H9 (cell line): ENCODE measurements at regions not wholly inside any gene's neighbourhood (a gene's known extent, or its start where the extent isn't known, plus 50 kb on each side); places are given as distances from the start of the nearest gene placed in this dataset.

Experiments
- DNase-seq: peaks from one replicate; pipeline ENCODE4 v3.0.0-alpha.2; 2017
- H2AFZ ChIP-seq: one replicate; pipeline ENCODE4 v1.6.1; 2013; ENCODE audit warnings: mild to moderate bottlenecking, low read length, control low read depth, moderate library complexity
- H2AK5ac ChIP-seq: 2 replicates; pipeline ENCODE4 v1.6.1; 2013; ENCODE audit warnings: low read length, control low read depth, mixed read lengths; ENCODE audit not compliant: insufficient read length
- H2BK120ac ChIP-seq: one replicate; pipeline ENCODE4 v1.6.1; 2013; ENCODE audit warnings: low read depth, mild to moderate bottlenecking, low read length, control low read depth, inconsistent platforms; ENCODE audit not compliant: poor library complexity, severe bottlenecking
- H2BK12ac ChIP-seq: 2 replicates; pipeline ENCODE4 v1.6.1; 2013; ENCODE audit warnings: low read length, control low read depth, mixed read lengths, low read depth; ENCODE audit not compliant: insufficient read length
- H2BK15ac ChIP-seq: 2 replicates; pipeline ENCODE4 v1.6.1; 2013; ENCODE audit warnings: low read depth, low read length, control low read depth
- H2BK20ac ChIP-seq: one replicate; pipeline ENCODE4 v1.6.1; 2013; ENCODE audit warnings: low read depth, mild to moderate bottlenecking, low read length, control low read depth, inconsistent platforms; ENCODE audit not compliant: poor library complexity, severe bottlenecking
- H2BK5ac ChIP-seq: 2 replicates; pipeline ENCODE4 v1.6.1; 2013; ENCODE audit warnings: low read length, control low read depth, mixed read lengths; ENCODE audit not compliant: insufficient read length
- H3K14ac ChIP-seq: 2 replicates; pipeline ENCODE4 v1.6.1; 2013; ENCODE audit warnings: low read length, control low read depth; ENCODE audit not compliant: insufficient read depth
- H3K18ac ChIP-seq: 2 replicates; pipeline ENCODE4 v1.6.1; 2013; ENCODE audit warnings: low read depth, mild to moderate bottlenecking, mixed read lengths, low read length, control low read depth; ENCODE audit not compliant: insufficient read length
- H3K23ac ChIP-seq: 2 replicates; pipeline ENCODE4 v1.6.1; 2013; ENCODE audit warnings: low read length, control low read depth, mixed read lengths, low read depth; ENCODE audit not compliant: insufficient read length
- H3K23me2 ChIP-seq: 2 replicates; pipeline ENCODE4 v1.6.1; 2013; ENCODE audit warnings: low read depth, mild to moderate bottlenecking, mixed read lengths, low read length, control low read depth; ENCODE audit not compliant: insufficient read length, poor library complexity, severe bottlenecking
- H3K27ac ChIP-seq: 2 replicates; pipeline ENCODE4 v1.5.1; 2013; ENCODE audit warnings: low read length, control low read depth, mixed read lengths, low read depth; ENCODE audit not compliant: insufficient read length
- H3K27me3 ChIP-seq: 2 replicates; pipeline ENCODE4 v1.6.1; 2013; ENCODE audit warnings: low read length, control low read depth, inconsistent platforms; ENCODE audit not compliant: insufficient read depth
- H3K4ac ChIP-seq: 2 replicates; pipeline ENCODE4 v1.6.1; 2013; ENCODE audit warnings: low read depth, mild to moderate bottlenecking, control low read depth, inconsistent platforms, low read length, moderate library complexity
- H3K4me1 ChIP-seq: 2 replicates; pipeline ENCODE4 v1.6.1; 2013; ENCODE audit warnings: low read length, control low read depth, inconsistent platforms; ENCODE audit not compliant: insufficient read depth
- H3K4me2 ChIP-seq: 2 replicates; pipeline ENCODE4 v1.6.1; 2013; ENCODE audit warnings: low read length, control low read depth, mixed read lengths; ENCODE audit not compliant: insufficient read length, insufficient read depth
- H3K56ac ChIP-seq: 2 replicates; pipeline ENCODE4 v1.6.1; 2013; ENCODE audit warnings: low read depth, mild to moderate bottlenecking, mixed read lengths, low read length, control low read depth; ENCODE audit not compliant: insufficient read length
- H3K79me1 ChIP-seq: 2 replicates; pipeline ENCODE4 v1.6.1; 2013; ENCODE audit warnings: low read depth, mild to moderate bottlenecking, moderate library complexity, low read length, control low read depth, inconsistent platforms; ENCODE audit not compliant: insufficient read depth, poor library complexity, severe bottlenecking
- H3K79me2 ChIP-seq: 2 replicates; pipeline ENCODE4 v1.6.1; 2013; ENCODE audit warnings: low read length, control low read depth, inconsistent platforms; ENCODE audit not compliant: insufficient read depth
- H3K9ac ChIP-seq: 2 replicates; pipeline ENCODE4 v1.6.1; 2013; ENCODE audit warnings: low read length, control low read depth, mixed read lengths; ENCODE audit not compliant: insufficient read length; ENCODE audit errors: extremely low read depth
- H3K9me3 ChIP-seq: one replicate; pipeline ENCODE4 v1.6.1; 2013; ENCODE audit warnings: low read depth, low read length, inconsistent platforms; ENCODE audit not compliant: control insufficient read depth
- H3T11ph ChIP-seq: one replicate; pipeline ENCODE4 v1.6.1; 2013; ENCODE audit warnings: mild to moderate bottlenecking, low read length, control low read depth, inconsistent platforms
- H4K20me1 ChIP-seq: one replicate; pipeline ENCODE4 v1.6.1; 2013; ENCODE audit not compliant: control insufficient read depth, insufficient read length, insufficient read depth
- H4K5ac ChIP-seq: 2 replicates; pipeline ENCODE4 v1.6.1; 2013; ENCODE audit warnings: low read depth, mild to moderate bottlenecking, mixed read lengths, low read length, control low read depth; ENCODE audit not compliant: insufficient read length
- H4K8ac ChIP-seq: replicated peaks from 2 replicates; pipeline ENCODE4 v1.6.1; 2013; ENCODE audit warnings: low read length, control low read depth, mixed read lengths, low read depth; ENCODE audit not compliant: insufficient read length
- H4K91ac ChIP-seq: 2 replicates; pipeline ENCODE4 v1.6.1; 2013; ENCODE audit warnings: low read depth, mild to moderate bottlenecking, moderate library complexity, mixed read lengths, low read length, control low read depth; ENCODE audit not compliant: insufficient read length
- H3K27ac Mint-ChIP-seq, 3 experiments: 2 replicates in 2 of 3; 3 replicates in 1 of 3; pipeline ENCODE4 v1.8.0; 2020 to 2021; ENCODE audit warnings: mixed read lengths in 3 of 3, mild to moderate bottlenecking in 1 of 3, moderate library complexity in 1 of 3
- H3K27me3 Mint-ChIP-seq: 2 replicates; pipeline ENCODE4 v1.8.0; 2021; ENCODE audit warnings: low read depth, mild to moderate bottlenecking, moderate library complexity, mixed read lengths
- H3K36me3 Mint-ChIP-seq, 3 experiments: 2 replicates in 2 of 3; 3 replicates in 1 of 3; pipeline ENCODE4 v1.8.0; 2020 to 2021; ENCODE audit warnings: low read depth in 3 of 3, mixed read lengths in 3 of 3; ENCODE audit not compliant: insufficient read depth in 1 of 3
- H3K4me1 Mint-ChIP-seq, 2 experiments: 2 replicates each; pipeline ENCODE4 v1.8.0; 2020; ENCODE audit warnings: mixed read lengths in 2 of 2
- H3K4me3 Mint-ChIP-seq, 2 experiments: 2 replicates in 1 of 2; 3 replicates in 1 of 2; pipeline ENCODE4 v1.8.0; 2020 to 2021; ENCODE audit warnings: mild to moderate bottlenecking in 2 of 2, mixed read lengths in 2 of 2, moderate library complexity in 1 of 2
- H3K9me3 Mint-ChIP-seq, 2 experiments: 2 replicates in 1 of 2; 3 replicates in 1 of 2; pipeline ENCODE4 v1.8.0; 2020; ENCODE audit warnings: mild to moderate bottlenecking in 2 of 2, mixed read lengths in 2 of 2, moderate library complexity in 1 of 2
- CTCF ChIP-seq: fragments of 200-600 bp; sonication (generic); conservative IDR thresholded peaks from 3 replicates; pipeline ENCODE4 v1.8.0; 2021; ENCODE audit warnings: antibody characterized with exemption, mild to moderate bottlenecking

DNA sequence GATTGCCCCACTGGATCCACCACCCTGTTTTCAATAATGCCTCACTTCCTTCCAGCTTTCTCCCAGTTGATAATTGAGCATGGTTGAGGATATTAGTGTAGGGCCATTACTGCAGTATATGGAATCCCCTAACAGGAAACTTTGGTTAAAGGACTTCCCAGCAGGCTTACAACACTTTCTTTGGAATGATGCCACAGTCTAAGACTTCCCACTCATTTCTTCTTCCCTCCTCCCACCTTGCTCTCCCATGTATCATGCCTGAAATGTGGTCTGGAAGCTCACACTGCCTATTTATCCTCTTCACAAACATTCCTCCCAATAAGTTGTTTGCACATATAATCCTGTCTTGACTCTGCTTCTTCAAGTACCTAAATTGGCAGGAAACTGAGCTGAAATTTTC lies 863.3 kb downstream of the CENPC start:
- H3K23ac ChIP-seq = no peak overlapping the region
- H3K79me1 ChIP-seq = no peaks in the 10 kb centered on the region
- H3K27ac Mint-ChIP-seq = no peak overlapping the region
- no peak overlapping the region for H3K4me2 ChIP-seq
- no peak overlapping the region for H3T11ph ChIP-seq
- no peaks in the 10 kb centered on the region for H3K4me1 ChIP-seq
- no peak overlapping the region for H3K4me3 Mint-ChIP-seq
- peaks cover 0 to 2% of the 10 kb centered on the region in 2 experiments; a peak in 2 of 5 replicates for H3K9me3 Mint-ChIP-seq
- H2BK120ac ChIP-seq = no peak overlapping the region
- H4K20me1 ChIP-seq = no peaks in the 10 kb centered on the region
- no peak for DNase-seq
- no peak overlapping the region for H2AFZ ChIP-seq
- TF ChIP-seq CTCF = no peak
- H3K27me3 ChIP-seq = no peaks in the 10 kb centered on the region
- H2BK5ac ChIP-seq = no peak overlapping the region
- H3K56ac ChIP-seq = no peak overlapping the region
- H3K36me3 Mint-ChIP-seq = no peaks in the 10 kb centered on the region
- no peak overlapping the region for H2BK20ac ChIP-seq
- H3K4me1 Mint-ChIP-seq = no peaks in the 10 kb centered on the region
- no peak overlapping the region for H3K9ac ChIP-seq
- H4K5ac ChIP-seq = no peak overlapping the region
- no peak overlapping the region for H3K18ac ChIP-seq
- no peaks in the 10 kb centered on the region for H3K79me2 ChIP-seq
- H3K4ac ChIP-seq = no peak overlapping the region
- no peak overlapping the region for H2BK15ac ChIP-seq
- H3K9me3 ChIP-seq = no peaks in the 10 kb centered on the region
- no peak overlapping the region for H3K27ac ChIP-seq
- H4K8ac ChIP-seq = no peak overlapping the region
- H3K27me3 Mint-ChIP-seq = no peaks in the 10 kb centered on the region
- no peaks in the 10 kb centered on the region for H3K23me2 ChIP-seq
- H2BK12ac ChIP-seq = no peak overlapping the region
- no peak overlapping the region for H4K91ac ChIP-seq
- no peak overlapping the region for H3K14ac ChIP-seq
- H2AK5ac ChIP-seq = no peak overlapping the region
